Thymus (tissue), 11 donors: ENCODE measurements at regions not wholly inside any gene's neighbourhood (a gene's known extent, or its start where the extent isn't known, plus 50 kb on each side); places are given as distances from the start of the nearest gene placed in this dataset.
"Not testable (repeated sequence)": the region's sequence is repeated elsewhere in the genome, so short reads cannot be mapped to it uniquely, and the experiment has no call there.

Source experiments
- DNase-seq, 9 donors: peaks; one replicate each; pipeline ENCODE4 v3.0.0-alpha.2; 2013; ENCODE audit warnings: low spot score in 9 of 9, low read depth in 6 of 9, missing footprints in 1 of 9
- H3K27ac ChIP-seq, 2 donors: one replicate each; pipeline ENCODE4 v1.5.1; 2013; ENCODE audit warnings: control low read depth in 1 of 2, low read depth in 1 of 2, low read length in 1 of 2, mild to moderate bottlenecking in 1 of 2, moderate library complexity in 1 of 2
- H3K27me3 ChIP-seq, 2 donors: one replicate each; pipeline ENCODE4 v1.5.1; 2013; ENCODE audit warnings: low read length in 1 of 2; ENCODE audit not compliant: control insufficient read depth in 2 of 2, insufficient read depth in 1 of 2
- H3K36me3 ChIP-seq, 2 donors: one replicate each; pipeline ENCODE4 v1.5.1; 2013; ENCODE audit warnings: low read length in 1 of 2, mild to moderate bottlenecking in 1 of 2, moderate library complexity in 1 of 2; ENCODE audit not compliant: control insufficient read depth in 2 of 2, insufficient read depth in 2 of 2
- H3K4me1 ChIP-seq, 2 donors: one replicate each; pipeline ENCODE4 v1.5.1; 2013; ENCODE audit warnings: low read length in 2 of 2; ENCODE audit not compliant: control insufficient read depth in 2 of 2, insufficient read depth in 2 of 2
- H3K4me3 ChIP-seq, 2 donors: one replicate each; pipeline ENCODE4 v1.5.1; 2013; ENCODE audit warnings: low read length in 2 of 2, control low read depth in 1 of 2, mild to moderate bottlenecking in 1 of 2
- H3K9me3 ChIP-seq, 2 donors: one replicate each; pipeline ENCODE4 v1.5.1; 2013; ENCODE audit warnings: low read length in 1 of 2, mild to moderate bottlenecking in 1 of 2; ENCODE audit not compliant: control insufficient read depth in 2 of 2, insufficient read depth in 1 of 2
- WGBS: extraction: QIAGEN DNeasy Blood & Tissue Kit; methylation state at CpG from one replicate; pipeline ENCODE4 v1.1.7; 2013; 5-methylcytosine and 5-hydroxymethylcytosine counted together
- donor health status: healthy.

DNA sequence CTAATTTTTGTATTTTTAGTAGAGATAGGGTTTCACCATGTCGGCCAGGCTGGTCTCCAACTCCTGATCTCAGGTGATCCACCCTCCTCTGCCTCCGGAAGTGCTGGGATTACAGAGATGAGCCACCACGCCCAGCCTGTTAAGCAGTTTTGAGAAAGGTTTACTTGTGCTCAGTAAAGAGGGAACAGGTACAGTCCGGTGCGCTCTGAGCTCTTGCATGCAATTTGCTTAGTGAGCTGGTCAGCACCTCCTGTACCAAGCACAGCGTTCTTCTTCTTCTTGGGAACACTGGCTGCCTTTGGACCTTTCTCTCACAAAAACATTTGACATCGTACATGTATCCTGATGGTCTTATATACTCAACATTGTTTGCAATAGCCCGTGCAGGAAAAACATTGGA lies 118.3 kb downstream of the AKR1D1 start:
- Histone ChIP-seq H3K9me3 (no peaks in the 10 kb centered on the region), H3K27ac (no peak overlapping the region), H3K4me1 (no peaks in the 10 kb centered on the region), H3K27me3 (no peaks in the 10 kb centered on the region), H3K4me3 (no peak overlapping the region), H3K36me3 (no peaks in the 10 kb centered on the region)
- DNase-seq: no peak
- 97% methylated on average over 8 of the region's 8 CpGs for WGBS

DNA sequence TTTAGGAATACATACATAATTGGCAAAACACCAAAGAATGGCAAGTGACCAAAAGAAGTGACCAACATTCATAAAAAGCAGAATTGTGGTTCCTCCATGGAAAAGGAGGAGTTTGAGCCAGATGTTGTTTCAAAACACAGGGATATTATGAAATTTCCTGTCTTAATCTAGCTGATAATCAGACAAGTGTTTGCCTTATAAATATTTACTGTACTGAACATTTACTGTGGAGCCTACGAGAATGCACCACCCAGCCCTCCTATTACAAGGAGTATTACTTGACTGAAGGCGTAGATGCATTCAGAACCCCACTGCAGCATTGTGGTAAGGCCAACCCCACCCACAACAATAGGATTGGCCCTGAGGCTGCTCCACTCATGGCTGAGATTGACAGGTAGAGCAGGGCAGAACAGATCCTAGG lies 118.9 kb downstream of the AKR1D1 start:
- WGBS: 91% methylated on average over 2 of the region's 2 CpGs
- H3K9me3 ChIP-seq: no peaks in the 10 kb centered on the region
- no peak overlapping the region for H3K27ac ChIP-seq
- no peak overlapping the region for H3K4me3 ChIP-seq
- no peaks in the 10 kb centered on the region for H3K36me3 ChIP-seq
- no peaks in the 10 kb centered on the region for H3K27me3 ChIP-seq
- no peak for DNase-seq
- H3K4me1 ChIP-seq: no peaks in the 10 kb centered on the region

DNA sequence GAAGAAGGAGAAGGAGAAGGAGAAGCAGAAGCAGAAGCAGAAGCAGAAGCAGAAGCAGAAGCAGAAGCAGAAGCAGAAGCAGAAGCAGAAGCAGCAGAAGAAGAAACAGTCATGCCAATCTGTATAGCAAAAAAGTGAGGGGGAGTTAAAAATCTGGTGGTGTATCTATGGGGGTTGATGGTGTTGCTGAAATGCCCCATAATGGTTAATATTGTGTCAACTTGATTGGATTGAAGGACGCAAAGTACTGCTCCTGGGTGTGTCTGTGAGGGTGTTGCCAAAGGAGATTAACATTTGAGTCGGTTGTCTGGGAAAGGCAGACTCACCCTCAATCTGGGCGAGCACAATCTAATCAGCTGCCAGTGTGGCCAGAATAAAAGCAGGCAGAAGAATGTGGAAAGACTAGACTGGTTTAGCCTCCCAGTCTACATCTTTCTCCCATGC lies 120.3 kb downstream of the AKR1D1 start:
- 85% methylated on average over 3 of the region's 3 CpGs for WGBS
- not testable (repeated sequence) for H3K36me3 ChIP-seq, H3K4me1 ChIP-seq, DNase-seq, H3K27ac ChIP-seq, H3K9me3 ChIP-seq, H3K4me3 ChIP-seq, H3K27me3 ChIP-seq

DNA sequence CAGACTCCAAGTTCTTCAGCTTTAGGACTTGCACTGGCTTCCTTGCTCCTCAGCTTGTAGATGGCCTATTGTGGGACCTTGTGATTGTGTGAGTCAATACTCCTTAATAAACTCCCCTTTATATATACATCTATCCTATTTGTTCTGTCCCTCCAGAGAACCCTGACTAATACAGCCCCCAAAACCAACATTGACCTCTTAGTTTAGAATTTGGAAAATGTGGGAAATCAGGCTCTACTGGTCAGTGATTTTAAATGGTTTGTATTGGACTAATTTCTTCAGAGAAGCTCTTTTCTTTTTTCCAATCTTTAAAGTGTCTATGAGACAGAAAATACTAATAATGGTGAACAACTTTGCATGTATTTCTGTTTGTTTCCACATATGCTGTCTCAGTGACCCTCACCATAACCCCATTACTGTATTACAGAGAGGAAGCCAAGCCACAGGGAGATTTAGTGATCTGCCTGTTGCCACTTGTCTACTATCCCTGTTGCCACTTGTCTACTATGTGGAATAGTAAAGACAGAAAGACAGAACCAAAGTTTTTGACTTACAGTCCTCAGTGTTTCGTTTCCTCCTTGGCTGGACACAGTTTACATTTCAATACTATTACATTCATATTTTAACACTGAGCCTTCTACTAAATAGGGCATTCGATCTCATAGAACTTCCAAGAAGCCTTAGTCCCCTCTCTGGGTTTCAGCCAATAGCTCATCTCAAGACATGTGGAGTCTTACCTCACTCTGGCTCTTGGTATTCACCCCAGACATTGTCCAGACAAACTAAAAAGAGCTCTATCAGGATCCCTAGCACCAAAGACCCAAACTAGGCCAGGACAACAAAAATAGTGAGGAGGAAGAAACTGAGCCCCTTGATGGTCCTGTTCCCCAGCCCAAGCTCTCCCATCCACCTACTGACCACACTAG lies 121.0 kb downstream of the AKR1D1 start:
- Histone ChIP-seq H3K9me3 (no peaks in the 10 kb centered on the region), H3K4me3 (no peak overlapping the region), H3K27ac (no peak overlapping the region), H3K36me3 (no peaks in the 10 kb centered on the region), H3K27me3 (no peaks in the 10 kb centered on the region), H3K4me1 (no peaks in the 10 kb centered on the region)
- WGBS: 89% methylated on average over 2 of the region's 2 CpGs
- DNase-seq: no peak

DNA sequence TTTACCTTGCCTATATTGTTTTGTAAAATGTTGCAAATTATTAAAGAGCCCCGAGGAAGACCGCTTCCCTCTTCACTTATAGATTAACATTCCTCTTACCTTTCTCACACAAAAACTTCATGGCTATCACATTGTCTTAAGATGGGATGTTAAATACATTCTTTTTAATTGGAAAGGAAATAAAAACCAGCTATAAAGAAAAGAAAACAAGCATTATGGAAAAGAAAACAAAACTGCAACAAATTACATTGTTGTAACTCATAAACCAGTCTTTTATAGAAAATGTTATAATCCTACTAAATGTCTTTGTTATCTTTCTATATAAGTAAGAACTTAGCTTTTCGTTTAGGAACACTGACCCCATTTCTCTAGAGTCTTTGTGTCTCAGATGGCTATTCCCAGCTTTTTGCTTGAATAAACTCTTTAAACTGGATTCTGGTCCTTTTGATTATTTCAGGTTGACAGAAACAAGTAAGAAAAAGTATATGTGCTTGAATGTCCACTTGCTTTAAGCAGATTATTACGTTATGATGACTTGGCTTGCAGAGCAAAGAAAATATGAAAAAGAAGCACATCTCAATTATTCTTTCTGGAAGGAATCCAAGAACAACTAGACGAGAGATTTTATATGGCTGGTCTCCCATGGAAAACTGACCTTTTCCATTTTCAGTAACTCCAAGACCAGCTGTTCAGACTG lies 128.2 kb downstream of the AKR1D1 start:
- WGBS: 96% methylated on average over 5 of the region's 5 CpGs
- H3K4me3 ChIP-seq: no peak overlapping the region
- DNase-seq: no peak

DNA sequence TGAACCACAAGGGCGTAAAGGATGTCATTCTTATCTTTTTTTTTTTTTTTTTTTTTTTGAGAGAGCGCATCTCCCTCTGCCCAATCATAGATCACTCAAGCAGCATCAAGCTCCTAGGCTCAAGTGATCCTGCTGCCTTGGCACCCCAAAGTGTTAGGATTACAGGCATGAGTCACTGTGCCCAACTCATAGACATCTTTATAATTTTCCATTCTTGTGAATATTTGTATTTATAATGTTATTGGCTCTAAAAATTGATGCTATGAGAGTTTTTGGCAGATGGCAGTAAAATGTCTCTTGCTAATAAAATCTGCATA lies 128.7 kb downstream of the AKR1D1 start:
- WGBS: 90% methylated on average over 2 of the region's 2 CpGs

More for the DNA sequence above, 128.2 kb downstream of the AKR1D1 start:
- Histone ChIP-seq H3K27me3 (no peaks in the 10 kb centered on the region), H3K9me3 (no peaks in the 10 kb centered on the region), H3K27ac (no peak overlapping the region), H3K36me3 (no peaks in the 10 kb centered on the region), H3K4me1 (no peaks in the 10 kb centered on the region)

GRCh38 chr7:138205614-138206150 lies 129.4 kb downstream of the AKR1D1 start:
- no peak for DNase-seq
- Histone ChIP-seq H3K9me3 (no peaks in the 10 kb centered on the region), H3K27ac (no peak overlapping the region), H3K4me3 (no peak overlapping the region), H3K4me1 (no peaks in the 10 kb centered on the region), H3K27me3 (no peaks in the 10 kb centered on the region), H3K36me3 (no peaks in the 10 kb centered on the region)
- 88% methylated on average over 2 of the region's 2 CpGs for WGBS

More for the DNA sequence above, 128.7 kb downstream of the AKR1D1 start:
- no peaks in the 10 kb centered on the region for H3K27me3 ChIP-seq
- H3K27ac ChIP-seq: no peak overlapping the region
- no peaks in the 10 kb centered on the region for H3K4me1 ChIP-seq
- no peak overlapping the region for H3K4me3 ChIP-seq
- no peaks in the 10 kb centered on the region for H3K36me3 ChIP-seq
- no peaks in the 10 kb centered on the region for H3K9me3 ChIP-seq
- DNase-seq: no peak

- WGBS: 79% methylated on average over 3 of the region's 3 CpGs
- H3K27me3 ChIP-seq: no peaks in the 10 kb centered on the region
- DNase-seq: no peak
These were observed 131.3 kb downstream of the AKR1D1 start for GRCh38 chr7:138207555-138207971.

GRCh38 chr7:138208142-138208570 lies 131.9 kb downstream of the AKR1D1 start:
- WGBS: 95% methylated on average over 3 of the region's 3 CpGs
- no peak for DNase-seq
- H3K9me3 ChIP-seq: no peaks in the 10 kb centered on the region
- no peaks in the 10 kb centered on the region for H3K27me3 ChIP-seq
- H3K27ac ChIP-seq: no peak overlapping the region
- no peak overlapping the region for H3K4me3 ChIP-seq
- H3K4me1 ChIP-seq: no peaks in the 10 kb centered on the region
- no peaks in the 10 kb centered on the region for H3K36me3 ChIP-seq

More at GRCh38 chr7:138207555-138207971, 131.3 kb downstream of the AKR1D1 start:
- Histone ChIP-seq H3K4me1 (no peaks in the 10 kb centered on the region), H3K36me3 (no peaks in the 10 kb centered on the region), H3K4me3 (no peak overlapping the region), H3K9me3 (no peaks in the 10 kb centered on the region), H3K27ac (no peak overlapping the region)
